GM19025 (cell line): ENCODE measurements at regions not wholly inside any gene's neighbourhood (a gene's known extent, or its start where the extent isn't known, plus 50 kb on each side); places are given as distances from the start of the nearest gene placed in this dataset.
"Not testable (repeated sequence)": the region's sequence is repeated elsewhere in the genome, so short reads cannot be mapped to it uniquely, and the experiment has no call there.

Experiments
- ATAC-seq: cut with Tn5 transposase; IDR thresholded peaks from one replicate; pipeline ENCODE4 v1.9.1; 2021; ENCODE audit warnings: mild to moderate bottlenecking, low read depth, moderate library complexity; ENCODE audit not compliant: unreplicated experiment

- ATAC-seq = no peak
Observed at GRCh38 chr7:25579778-25580075, 351.4 kb upstream of the NPVF start.

- no peak for ATAC-seq
Observed at GRCh38 chr7:25580141-25580540, 351.9 kb upstream of the NPVF start.

- no peak for ATAC-seq
Observed at GRCh38 chr7:25583621-25584020, 355.3 kb upstream of the NPVF start.

- ATAC-seq = no peak
Observed at GRCh38 chr7:25584112-25584938, 356.0 kb upstream of the NPVF start.

GRCh38 chr7:25586513-25586912, 358.2 kb upstream of the NPVF start:
- ATAC-seq = no peak

GRCh38 chr7:25594122-25594521, 365.8 kb upstream of the NPVF start:
- no peak for ATAC-seq

GRCh38 chr7:25594728-25595127, 366.4 kb upstream of the NPVF start:
- ATAC-seq = no peak

- no peak for ATAC-seq
Observed at GRCh38 chr7:25595996-25596395, 367.7 kb upstream of the NPVF start.

GRCh38 chr7:25596443-25596842, 368.2 kb upstream of the NPVF start:
- no peak for ATAC-seq

- ATAC-seq = no peak
Observed at GRCh38 chr7:25597946-25598345, 369.7 kb upstream of the NPVF start.

GRCh38 chr7:25598765-25599164, 370.5 kb upstream of the NPVF start:
- no peak for ATAC-seq

GRCh38 chr7:25600262-25600920, 372.1 kb upstream of the NPVF start:
- ATAC-seq = no peak

- not testable (repeated sequence) for ATAC-seq
Observed at GRCh38 chr7:25602730-25603426, 374.6 kb upstream of the NPVF start.

- not testable (repeated sequence) for ATAC-seq
Observed at GRCh38 chr7:25603427-25603740, 375.1 kb upstream of the NPVF start.

- no peak for ATAC-seq
Observed at GRCh38 chr7:25611196-25611595, 382.9 kb upstream of the NPVF start.

- no peak for ATAC-seq
Observed at GRCh38 chr7:25613912-25614311, 385.6 kb upstream of the NPVF start.

- no peak for ATAC-seq
Observed at GRCh38 chr7:25614415-25614814, 386.1 kb upstream of the NPVF start.

- no peak for ATAC-seq
Observed at GRCh38 chr7:25615003-25615402, 386.7 kb upstream of the NPVF start.

GRCh38 chr7:25615593-25615992, 387.3 kb upstream of the NPVF start:
- no peak for ATAC-seq

- no peak for ATAC-seq
Observed at GRCh38 chr7:25617214-25617613, 388.9 kb upstream of the NPVF start.

GRCh38 chr7:25617673-25618072, 389.4 kb upstream of the NPVF start:
- ATAC-seq = no peak

GRCh38 chr7:25619381-25619780, 391.1 kb upstream of the NPVF start:
- no peak for ATAC-seq
